HCT116 (cell line): ENCODE measurements at regions not wholly inside any gene's neighbourhood (a gene's known extent, or its start where the extent isn't known, plus 50 kb on each side); places are given as distances from the start of the nearest gene placed in this dataset.

ENCODE experiments used
- ATAC-seq: fragments of 200-7000 bp; cut with Tn5 transposase; 2 replicates; pipeline ENCODE4 v1.9.1; 2020; ENCODE audit warnings: mild to moderate bottlenecking, moderate library complexity
- BruUV-seq: library from RNA; stranded (reverse); fragments of 400-500 nt; replicated peaks from 2 replicates; lab custom pipeline; 2021; lab: Mats Ljungman, UMichigan
- CTCF ChIA-PET: fragments of 300-600 bp; sonication (Branson Sonifier 250); formaldehyde crosslinking; loops from one replicate; lab custom pipeline; 2021; ENCODE audit warnings: antibody characterized with exemption; lab: Charles Lee
- POLR2A ChIA-PET: fragments of 300-600, 350-600 bp; sonication (Branson Sonifier 250); formaldehyde crosslinking; loops from one replicate; lab custom pipeline; 2021; ENCODE audit warnings: antibody characterized with exemption; lab: Charles Lee
- RAD21 ChIA-PET, 2 experiments: fragments of 300-600 bp; sonication (Branson Sonifier 250); formaldehyde crosslinking; loops; one replicate each; lab custom pipeline; 2023; ENCODE audit warnings: low total read pairs in 2 of 2; ENCODE audit not compliant: uncharacterized antibody in 2 of 2, unreplicated experiment in 2 of 2, low non-redundant PET in 1 of 2; lab: Charles Lee
- DNase-seq: peaks from one replicate; pipeline ENCODE4 v3.0.0-alpha.2; 2010; ENCODE audit warnings: low read depth, low spot score
- H2AFZ ChIP-seq: fragments of 200-600 bp; shearing (Covaris generic), sonication (generic); 2 replicates; pipeline ENCODE4 v1.6.1; 2017; ENCODE audit warnings: low read depth, mixed run types, mixed read lengths, antibody characterized with exemption, low read length; ENCODE audit not compliant: poor library complexity, severe bottlenecking
- H3K27ac ChIP-seq: 2 replicates; pipeline ENCODE4 v1.5.1; 2012; ENCODE audit warnings: low read depth, low read length
- H3K27me3 ChIP-seq: fragments of 200-600 bp; sonication (generic); 2 replicates; pipeline ENCODE4 v1.6.1; 2016; ENCODE audit warnings: mixed run types, low read length, mixed read lengths; ENCODE audit not compliant: insufficient read depth
- H3K36me3 ChIP-seq, 2 experiments: fragments of 200-500 bp in 1 of 2; fragments of 200-600 bp in 1 of 2; sonication (Bioruptor generic) in 1 of 2; sonication (generic) in 1 of 2; 2 replicates each; pipeline versions ENCODE4 v1.5.1 to v1.6.1; 2014 to 2016; ENCODE audit warnings: low read length in 2 of 2, inconsistent platforms in 1 of 2, mixed read lengths in 1 of 2, mixed run types in 1 of 2; ENCODE audit not compliant: insufficient read depth in 2 of 2, control insufficient read depth in 1 of 2
- H3K4me1 ChIP-seq, 2 experiments: fragments of 200-600 bp in 1 of 2; sonication (generic) in 1 of 2; 2 replicates each; pipeline versions ENCODE4 v1.5.1 to v1.6.1; 2012 to 2017; ENCODE audit warnings: low read length in 2 of 2, inconsistent platforms in 1 of 2, mild to moderate bottlenecking in 1 of 2, mixed read lengths in 1 of 2, mixed run types in 1 of 2, moderate library complexity in 1 of 2; ENCODE audit not compliant: insufficient read depth in 2 of 2, control insufficient read depth in 1 of 2
- H3K4me2 ChIP-seq: fragments of 200-600 bp; sonication (generic); 2 replicates; pipeline ENCODE4 v1.6.1; 2017; ENCODE audit warnings: mixed run types, low read length, mixed read lengths
- H3K4me3 ChIP-seq, 2 experiments: fragments of 200-600 bp in 1 of 2; sonication (generic) in 1 of 2; replicated peaks in 1 of 2; 2 replicates each; pipeline ENCODE4 v1.5.1; 2011 to 2016; ENCODE audit warnings: low read length in 2 of 2, control low read depth in 1 of 2, low read depth in 1 of 2, mild to moderate bottlenecking in 1 of 2, mixed read lengths in 1 of 2, mixed run types in 1 of 2
- H3K79me2 ChIP-seq: fragments of 200-600 bp; sonication (generic); 2 replicates; pipeline ENCODE4 v1.6.1; 2017; ENCODE audit warnings: mild to moderate bottlenecking, mixed run types, low read length, moderate library complexity, mixed read lengths; ENCODE audit not compliant: insufficient read depth
- H3K9ac ChIP-seq: fragments of 200-600 bp; sonication (generic); 2 replicates; pipeline ENCODE4 v1.6.1; 2016; ENCODE audit warnings: low read length, mixed read lengths
- H3K9me2 ChIP-seq: fragments of 200-600 bp; sonication (generic), shearing (Covaris generic); 2 replicates; pipeline ENCODE4 v1.6.1; 2017; ENCODE audit warnings: mixed run types, mild to moderate bottlenecking, moderate library complexity; ENCODE audit not compliant: insufficient read depth
- H3K9me3 ChIP-seq, 2 experiments: fragments of 200-500 bp in 1 of 2; fragments of 200-600 bp in 1 of 2; sonication (Bioruptor generic) in 1 of 2; sonication (generic) in 1 of 2; 2 replicates each; pipeline ENCODE4 v1.6.1; 2014 to 2017; ENCODE audit warnings: low read length in 2 of 2, mixed read lengths in 2 of 2, inconsistent platforms in 1 of 2, low read depth in 1 of 2, mild to moderate bottlenecking in 1 of 2, mixed run types in 1 of 2, moderate library complexity in 1 of 2; ENCODE audit not compliant: control insufficient read depth in 1 of 2, insufficient read depth in 1 of 2
- H4K20me1 ChIP-seq: fragments of 200-600 bp; sonication (generic), shearing (Covaris generic); 2 replicates; pipeline ENCODE4 v1.6.1; 2017; ENCODE audit warnings: mixed run types, mild to moderate bottlenecking, moderate library complexity; ENCODE audit not compliant: insufficient read depth
- EGR1 ChIP-seq: IDR thresholded peaks from 2 replicates; pipeline ENCODE4 v1.6.1; 2012; ENCODE audit warnings: low read depth
- ELF1 ChIP-seq: IDR thresholded peaks from 2 replicates; pipeline ENCODE4 v1.6.1; 2012; ENCODE audit warnings: low read depth, borderline replicate concordance
- EZH2 ChIP-seq: fragments of 200-600 bp; sonication (generic); IDR thresholded peaks from 2 replicates; pipeline ENCODE4 v1.6.1; 2017; ENCODE audit warnings: antibody characterized with exemption, mixed run types
- EZH2phosphoT487 ChIP-seq: fragments of 200-600 bp; IDR thresholded peaks from 2 replicates; pipeline ENCODE4 v1.6.1; 2018; ENCODE audit warnings: antibody characterized with exemption, borderline replicate concordance
- POLR2A ChIP-seq: IDR thresholded peaks from 2 replicates; pipeline ENCODE4 v1.7.0; 2011; ENCODE audit warnings: borderline replicate concordance; ENCODE audit not compliant: insufficient read depth, insufficient read length; ENCODE audit errors: extremely low read depth
- RAD21 ChIP-seq: IDR thresholded peaks from 2 replicates; pipeline ENCODE4 v1.6.1; 2012; ENCODE audit warnings: low read depth, mild to moderate bottlenecking
- SP1 ChIP-seq: IDR thresholded peaks from 2 replicates; pipeline ENCODE4 v1.6.1; 2012; ENCODE audit warnings: low read depth
- SRF ChIP-seq: IDR thresholded peaks from 2 replicates; pipeline ENCODE4 v1.6.1; 2012; ENCODE audit warnings: low read depth
- ZBTB33 ChIP-seq: IDR thresholded peaks from 2 replicates; pipeline ENCODE4 v1.6.1; 2011; ENCODE audit warnings: mild to moderate bottlenecking, low read length, moderate library complexity; ENCODE audit not compliant: insufficient replicate concordance; ENCODE audit errors: extremely low read depth
- ZFX ChIP-seq: fragments of 450-650 bp; IDR thresholded peaks from 2 replicates; pipeline ENCODE4 v1.6.1; 2017
- intact Hi-C: fragments of 100-400 bp; cut with micrococcal nuclease; formaldehyde crosslinking; loops from 2 replicates; pipeline ENCODE4 v1.10.0; 2022
- TF ChIP-seq, protein P1 (sequence below): IDR thresholded peaks from 2 replicates; pipeline ENCODE4 v1.6.1; 2012
- TF ChIP-seq, protein P2 (sequence below): IDR thresholded peaks from 2 replicates; pipeline ENCODE4 v1.6.1; 2012

GRCh38 chr11:80524349-80524748 lies 1083.5 kb upstream of the TENM4 start (continued):
- TF ChIP-seq, protein P1, sequence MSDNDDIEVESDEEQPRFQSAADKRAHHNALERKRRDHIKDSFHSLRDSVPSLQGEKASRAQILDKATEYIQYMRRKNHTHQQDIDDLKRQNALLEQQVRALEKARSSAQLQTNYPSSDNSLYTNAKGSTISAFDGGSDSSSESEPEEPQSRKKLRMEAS, result no peak
- TF ChIP-seq EGR1 (no peak), POLR2A (no peak)

DNA sequence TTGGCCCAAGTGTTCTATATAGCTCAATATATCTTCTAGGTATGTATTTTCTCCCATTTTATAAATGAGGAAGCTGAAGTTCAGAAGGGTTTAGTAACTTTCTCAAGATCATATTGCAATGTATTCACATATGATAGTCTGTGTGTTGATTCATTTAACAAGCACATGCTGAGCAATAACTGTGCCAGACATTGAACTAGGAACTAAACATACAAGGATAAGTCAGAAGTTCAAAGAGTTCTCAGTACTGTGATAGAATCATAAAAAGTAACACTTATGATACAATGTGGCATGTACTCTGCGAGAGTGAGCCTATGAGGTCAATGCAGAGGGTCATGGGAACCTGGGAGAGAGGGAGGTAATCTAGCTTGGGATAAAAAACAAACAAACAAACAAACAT lies 1082.2 kb upstream of the TENM4 start:
- H3K4me1 ChIP-seq, result no peaks in the 10 kb centered on the region
- DNase-seq, result no peak
- H4K20me1 ChIP-seq, result no peaks in the 10 kb centered on the region
- H3K9me3 ChIP-seq, result peaks cover 3 to 28% of the 10 kb centered on the region in 2 experiments; a peak in 2 of 4 replicates
- ChIA-PET RAD21 (no interaction called here), POLR2A (no interaction called here), CTCF (no interaction called here)
- H3K27ac ChIP-seq, result no peak overlapping the region
- H3K27me3 ChIP-seq, result no peaks in the 10 kb centered on the region
- no peak overlapping the region for H3K4me2 ChIP-seq
- H3K9me2 ChIP-seq, result no peaks in the 10 kb centered on the region
- no peak overlapping the region for H2AFZ ChIP-seq
- no peak overlapping the region for H3K9ac ChIP-seq
- no peaks in the 10 kb centered on the region for H3K79me2 ChIP-seq
- H3K4me3 ChIP-seq, result no peak overlapping the region
- no peak for TF ChIP-seq SRF
- no peak for TF ChIP-seq EZH2
- TF ChIP-seq RAD21, result no peak
- TF ChIP-seq SP1, result no peak
- TF ChIP-seq ZFX, result no peak
- no peak for TF ChIP-seq ELF1
- TF ChIP-seq ZBTB33, result no peak
- TF ChIP-seq, protein P2, sequence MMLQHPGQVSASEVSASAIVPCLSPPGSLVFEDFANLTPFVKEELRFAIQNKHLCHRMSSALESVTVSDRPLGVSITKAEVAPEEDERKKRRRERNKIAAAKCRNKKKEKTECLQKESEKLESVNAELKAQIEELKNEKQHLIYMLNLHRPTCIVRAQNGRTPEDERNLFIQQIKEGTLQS, result no peak
- TF ChIP-seq, protein P1, result no peak
- TF ChIP-seq EZH2phosphoT487, result no peak
- ATAC-seq, result no peak
- no peaks in the 10 kb centered on the region for H3K36me3 ChIP-seq
- intact Hi-C loops, result no loop called here
- no TSS peak for BruUV-seq
